WTC11 (cell line): ENCODE measurements at regions not wholly inside any gene's neighbourhood (a gene's known extent, or its start where the extent isn't known, plus 50 kb on each side); places are given as distances from the start of the nearest gene placed in this dataset.

Experiments
- ETV6 ChIP-seq: sonication (generic); formaldehyde crosslinking; IDR thresholded peaks from 2 replicates; pipeline ENCODE4 v1.8.1; 2022; ENCODE audit warnings: mild to moderate bottlenecking, missing genetic modification reagents
- IRF2 ChIP-seq: sonication (generic); formaldehyde crosslinking; IDR thresholded peaks from 2 replicates; pipeline ENCODE4 v1.8.0; 2022; ENCODE audit warnings: low read depth, missing genetic modification reagents, borderline replicate concordance
- TEAD4 ChIP-seq: sonication (generic); formaldehyde crosslinking; IDR thresholded peaks from 2 replicates; pipeline ENCODE4 v1.8.0; 2022; ENCODE audit warnings: mild to moderate bottlenecking, missing genetic modification reagents
- ZNF138 ChIP-seq: sonication (generic); formaldehyde crosslinking; conservative IDR thresholded peaks from 2 replicates; pipeline ENCODE4 v1.8.1; 2022; ENCODE audit warnings: mild to moderate bottlenecking, moderate library complexity, missing genetic modification reagents
- TF ChIP-seq, protein P1 (sequence below): sonication (generic); formaldehyde crosslinking; IDR thresholded peaks from 2 replicates; pipeline ENCODE4 v1.8.0; 2022; ENCODE audit warnings: missing genetic modification reagents
- TF ChIP-seq, protein P2 (sequence below): fragments of 200-600 bp; IDR thresholded peaks from 2 replicates; pipeline ENCODE4 v1.8.0; 2022; ENCODE audit warnings: antibody characterized with exemption
- TF ChIP-seq, protein P3 (sequence below): sonication (generic); formaldehyde crosslinking; IDR thresholded peaks from 2 replicates; pipeline ENCODE4 v1.8.1; 2023; ENCODE audit warnings: mild to moderate bottlenecking, missing genetic modification reagents, moderate library complexity

DNA sequence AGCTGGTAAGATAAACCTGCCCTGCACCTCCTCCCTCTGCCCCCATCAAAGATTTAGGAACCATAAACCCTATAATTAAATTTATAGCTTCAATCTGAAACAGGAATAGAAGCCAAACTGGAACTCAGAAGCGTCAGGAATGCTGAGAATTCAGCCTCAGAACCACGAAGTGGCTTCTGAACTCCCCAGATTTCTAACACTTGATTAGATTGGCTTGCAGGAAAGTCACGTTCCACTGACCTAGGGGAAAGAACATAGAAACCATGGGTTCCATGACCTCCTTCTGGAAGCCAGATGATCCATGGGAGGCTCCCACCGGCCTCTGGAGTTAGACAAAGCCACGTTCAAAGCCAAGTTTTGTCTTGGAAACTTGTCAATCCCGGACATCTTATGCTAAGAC, 356.5 kb downstream of the MID1IP1 start:
- TF ChIP-seq, protein P1, sequence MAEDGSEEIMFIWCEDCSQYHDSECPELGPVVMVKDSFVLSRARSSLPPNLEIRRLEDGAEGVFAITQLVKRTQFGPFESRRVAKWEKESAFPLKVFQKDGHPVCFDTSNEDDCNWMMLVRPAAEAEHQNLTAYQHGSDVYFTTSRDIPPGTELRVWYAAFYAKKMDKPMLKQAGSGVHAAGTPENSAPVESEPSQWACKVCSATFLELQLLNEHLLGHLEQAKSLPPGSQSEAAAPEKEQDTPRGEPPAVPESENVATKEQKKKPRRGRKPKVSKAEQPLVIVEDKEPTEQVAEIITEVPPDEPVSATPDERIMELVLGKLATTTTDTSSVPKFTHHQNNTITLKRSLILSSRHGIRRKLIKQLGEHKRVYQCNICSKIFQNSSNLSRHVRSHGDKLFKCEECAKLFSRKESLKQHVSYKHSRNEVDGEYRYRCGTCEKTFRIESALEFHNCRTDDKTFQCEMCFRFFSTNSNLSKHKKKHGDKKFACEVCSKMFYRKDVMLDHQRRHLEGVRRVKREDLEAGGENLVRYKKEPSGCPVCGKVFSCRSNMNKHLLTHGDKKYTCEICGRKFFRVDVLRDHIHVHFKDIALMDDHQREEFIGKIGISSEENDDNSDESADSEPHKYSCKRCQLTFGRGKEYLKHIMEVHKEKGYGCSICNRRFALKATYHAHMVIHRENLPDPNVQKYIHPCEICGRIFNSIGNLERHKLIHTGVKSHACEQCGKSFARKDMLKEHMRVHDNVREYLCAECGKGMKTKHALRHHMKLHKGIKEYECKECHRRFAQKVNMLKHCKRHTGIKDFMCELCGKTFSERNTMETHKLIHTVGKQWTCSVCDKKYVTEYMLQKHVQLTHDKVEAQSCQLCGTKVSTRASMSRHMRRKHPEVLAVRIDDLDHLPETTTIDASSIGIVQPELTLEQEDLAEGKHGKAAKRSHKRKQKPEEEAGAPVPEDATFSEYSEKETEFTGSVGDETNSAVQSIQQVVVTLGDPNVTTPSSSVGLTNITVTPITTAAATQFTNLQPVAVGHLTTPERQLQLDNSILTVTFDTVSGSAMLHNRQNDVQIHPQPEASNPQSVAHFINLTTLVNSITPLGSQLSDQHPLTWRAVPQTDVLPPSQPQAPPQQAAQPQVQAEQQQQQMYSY (CRISPR knock-in tag): no peak
- TF ChIP-seq, protein P2, sequence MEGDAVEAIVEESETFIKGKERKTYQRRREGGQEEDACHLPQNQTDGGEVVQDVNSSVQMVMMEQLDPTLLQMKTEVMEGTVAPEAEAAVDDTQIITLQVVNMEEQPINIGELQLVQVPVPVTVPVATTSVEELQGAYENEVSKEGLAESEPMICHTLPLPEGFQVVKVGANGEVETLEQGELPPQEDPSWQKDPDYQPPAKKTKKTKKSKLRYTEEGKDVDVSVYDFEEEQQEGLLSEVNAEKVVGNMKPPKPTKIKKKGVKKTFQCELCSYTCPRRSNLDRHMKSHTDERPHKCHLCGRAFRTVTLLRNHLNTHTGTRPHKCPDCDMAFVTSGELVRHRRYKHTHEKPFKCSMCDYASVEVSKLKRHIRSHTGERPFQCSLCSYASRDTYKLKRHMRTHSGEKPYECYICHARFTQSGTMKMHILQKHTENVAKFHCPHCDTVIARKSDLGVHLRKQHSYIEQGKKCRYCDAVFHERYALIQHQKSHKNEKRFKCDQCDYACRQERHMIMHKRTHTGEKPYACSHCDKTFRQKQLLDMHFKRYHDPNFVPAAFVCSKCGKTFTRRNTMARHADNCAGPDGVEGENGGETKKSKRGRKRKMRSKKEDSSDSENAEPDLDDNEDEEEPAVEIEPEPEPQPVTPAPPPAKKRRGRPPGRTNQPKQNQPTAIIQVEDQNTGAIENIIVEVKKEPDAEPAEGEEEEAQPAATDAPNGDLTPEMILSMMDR: no peak
- TF ChIP-seq ETV6 (CRISPR knock-in tag) (no peak), ZNF138 (CRISPR knock-in tag) (no peak), TEAD4 (CRISPR knock-in tag) (no peak), IRF2 (CRISPR knock-in tag) (no peak)
- TF ChIP-seq, protein P3, sequence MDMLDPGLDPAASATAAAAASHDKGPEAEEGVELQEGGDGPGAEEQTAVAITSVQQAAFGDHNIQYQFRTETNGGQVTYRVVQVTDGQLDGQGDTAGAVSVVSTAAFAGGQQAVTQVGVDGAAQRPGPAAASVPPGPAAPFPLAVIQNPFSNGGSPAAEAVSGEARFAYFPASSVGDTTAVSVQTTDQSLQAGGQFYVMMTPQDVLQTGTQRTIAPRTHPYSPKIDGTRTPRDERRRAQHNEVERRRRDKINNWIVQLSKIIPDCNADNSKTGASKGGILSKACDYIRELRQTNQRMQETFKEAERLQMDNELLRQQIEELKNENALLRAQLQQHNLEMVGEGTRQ (CRISPR knock-in tag): no peak
